DOHH2 (cell line): ENCODE measurements at regions not wholly inside any gene's neighbourhood (a gene's known extent, or its start where the extent isn't known, plus 50 kb on each side); places are given as distances from the start of the nearest gene placed in this dataset.

Experiments
- EZH2phosphoT487 ChIP-seq: fragments of 200-600 bp; sonication (generic); IDR thresholded peaks from 2 replicates; pipeline ENCODE4 v1.6.1; 2017; ENCODE audit warnings: borderline replicate concordance, mild to moderate bottlenecking, antibody characterized with exemption, low read length, moderate library complexity, mixed read lengths
- TF ChIP-seq, protein P1 (sequence below): fragments of 200-600 bp; sonication (generic); IDR thresholded peaks from one replicate; pipeline ENCODE4 v1.5.1; 2014; ENCODE audit warnings: antibody characterized with exemption, mild to moderate bottlenecking, low read depth, low read length; ENCODE audit not compliant: poor library complexity, severe bottlenecking

DNA sequence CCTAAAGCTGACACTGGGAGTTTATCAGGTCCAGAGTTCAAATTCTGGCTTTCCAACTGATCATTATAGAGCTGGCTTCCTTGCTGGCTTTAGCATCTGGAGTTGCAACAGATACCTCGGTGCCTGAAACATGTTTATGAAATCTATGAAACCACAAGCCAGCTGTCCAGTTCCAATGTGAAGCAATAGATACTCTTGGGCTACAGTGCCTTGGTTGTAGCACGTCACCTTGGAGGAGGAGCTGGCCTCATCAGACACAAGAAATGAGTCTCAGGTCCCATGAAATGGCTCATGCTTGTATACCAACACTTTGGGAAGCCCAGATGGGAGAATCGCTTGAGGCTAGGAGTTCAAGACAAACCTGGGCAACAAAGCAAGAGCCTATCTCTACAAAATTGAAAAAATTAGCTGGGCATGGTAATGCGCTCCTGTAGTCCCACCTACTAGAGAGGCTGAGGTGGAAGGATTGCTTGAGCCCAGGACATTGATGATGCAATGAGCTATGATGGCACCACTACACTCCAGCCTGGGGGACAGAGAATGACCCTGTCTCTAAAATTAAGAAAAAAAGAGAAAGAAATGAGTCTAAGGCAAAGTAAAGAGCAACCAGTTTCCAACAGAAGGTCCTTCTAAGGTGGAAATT lies 132.5 kb upstream of the ZNF648 start:
- TF ChIP-seq, protein P1, sequence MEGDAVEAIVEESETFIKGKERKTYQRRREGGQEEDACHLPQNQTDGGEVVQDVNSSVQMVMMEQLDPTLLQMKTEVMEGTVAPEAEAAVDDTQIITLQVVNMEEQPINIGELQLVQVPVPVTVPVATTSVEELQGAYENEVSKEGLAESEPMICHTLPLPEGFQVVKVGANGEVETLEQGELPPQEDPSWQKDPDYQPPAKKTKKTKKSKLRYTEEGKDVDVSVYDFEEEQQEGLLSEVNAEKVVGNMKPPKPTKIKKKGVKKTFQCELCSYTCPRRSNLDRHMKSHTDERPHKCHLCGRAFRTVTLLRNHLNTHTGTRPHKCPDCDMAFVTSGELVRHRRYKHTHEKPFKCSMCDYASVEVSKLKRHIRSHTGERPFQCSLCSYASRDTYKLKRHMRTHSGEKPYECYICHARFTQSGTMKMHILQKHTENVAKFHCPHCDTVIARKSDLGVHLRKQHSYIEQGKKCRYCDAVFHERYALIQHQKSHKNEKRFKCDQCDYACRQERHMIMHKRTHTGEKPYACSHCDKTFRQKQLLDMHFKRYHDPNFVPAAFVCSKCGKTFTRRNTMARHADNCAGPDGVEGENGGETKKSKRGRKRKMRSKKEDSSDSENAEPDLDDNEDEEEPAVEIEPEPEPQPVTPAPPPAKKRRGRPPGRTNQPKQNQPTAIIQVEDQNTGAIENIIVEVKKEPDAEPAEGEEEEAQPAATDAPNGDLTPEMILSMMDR, result no peak
- TF ChIP-seq EZH2phosphoT487, result no peak
